ENCODE measurements at regions not wholly inside any gene's neighbourhood (a gene's known extent, or its start where the extent isn't known, plus 50 kb on each side); places are given as distances from the start of the nearest gene placed in this dataset.
"Not testable (repeated sequence)": the region's sequence is repeated elsewhere in the genome, so short reads cannot be mapped to it uniquely, and the experiment has no call there.

DNA sequence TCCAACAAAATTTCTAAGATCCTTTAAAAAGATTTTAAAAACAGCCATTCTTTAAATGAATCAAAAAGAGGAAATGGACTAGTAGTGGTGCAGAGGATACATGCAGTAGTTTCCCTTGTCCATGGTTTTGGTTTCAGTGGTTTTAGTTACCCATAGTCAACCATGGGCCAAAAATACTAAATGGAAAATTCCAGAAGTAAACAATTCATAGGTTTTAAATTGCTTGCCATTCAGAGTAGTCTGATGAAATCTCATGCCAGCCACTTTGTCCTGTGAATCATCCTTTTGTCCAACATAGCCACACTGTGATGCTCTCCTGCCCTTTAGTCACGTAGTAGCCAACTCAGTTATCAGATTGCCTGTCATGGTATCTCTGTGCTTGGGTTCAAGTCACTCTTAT, 286.1 kb downstream of the ANXA1 start:
- DNase-seq (ENCODE audit: low read depth) = peak; percentile 3
- TF ChIP-seq CTCF (conservative IDR thresholded peaks at IDR 0.05; ENCODE audit: control insufficient read depth, insufficient read depth, low read depth, low read length) = no peak

GRCh38 chr9:73439839-73440238, 288.2 kb downstream of the ANXA1 start:
- DNase-seq (ENCODE audit: low read depth); H3K4me3 ChIP-seq (ENCODE audit: control insufficient read depth, low read depth, low read length): not testable (repeated sequence)

More for the DNA sequence above, 286.1 kb downstream of the ANXA1 start:
- no peak overlapping the region for H3K4me3 ChIP-seq (ENCODE audit: control insufficient read depth, low read depth, low read length)

- H3K4me3 ChIP-seq (ENCODE audit: control insufficient read depth, low read depth, low read length) = no peak overlapping the region
- DNase-seq (ENCODE audit: low read depth) = no peak
- no peak for TF ChIP-seq CTCF (conservative IDR thresholded peaks at IDR 0.05; ENCODE audit: control insufficient read depth, insufficient read depth, low read depth, low read length)
These were observed 289.6 kb downstream of the ANXA1 start for GRCh38 chr9:73441223-73441622.

- TF ChIP-seq CTCF (conservative IDR thresholded peaks at IDR 0.05; ENCODE audit: control insufficient read depth, insufficient read depth, low read depth, low read length) = no peak
These were observed 290.5 kb downstream of the ANXA1 start for GRCh38 chr9:73441890-73442818.

GRCh38 chr9:73444821-73445220, 293.2 kb downstream of the ANXA1 start:
- no peak overlapping the region for H3K4me3 ChIP-seq (ENCODE audit: control insufficient read depth, low read depth, low read length)
- no peak for DNase-seq (ENCODE audit: low read depth)
- TF ChIP-seq CTCF (conservative IDR thresholded peaks at IDR 0.05; ENCODE audit: control insufficient read depth, insufficient read depth, low read depth, low read length) = no peak

More at GRCh38 chr9:73441890-73442818, 290.5 kb downstream of the ANXA1 start:
- no peak overlapping the region for H3K4me3 ChIP-seq (ENCODE audit: control insufficient read depth, low read depth, low read length)
- peak; percentile 32 for DNase-seq (ENCODE audit: low read depth)

- DNase-seq (ENCODE audit: low read depth); H3K4me3 ChIP-seq (ENCODE audit: control insufficient read depth, low read depth, low read length): not testable (repeated sequence)
These were observed 293.7 kb downstream of the ANXA1 start for GRCh38 chr9:73445384-73445783.

DNA sequence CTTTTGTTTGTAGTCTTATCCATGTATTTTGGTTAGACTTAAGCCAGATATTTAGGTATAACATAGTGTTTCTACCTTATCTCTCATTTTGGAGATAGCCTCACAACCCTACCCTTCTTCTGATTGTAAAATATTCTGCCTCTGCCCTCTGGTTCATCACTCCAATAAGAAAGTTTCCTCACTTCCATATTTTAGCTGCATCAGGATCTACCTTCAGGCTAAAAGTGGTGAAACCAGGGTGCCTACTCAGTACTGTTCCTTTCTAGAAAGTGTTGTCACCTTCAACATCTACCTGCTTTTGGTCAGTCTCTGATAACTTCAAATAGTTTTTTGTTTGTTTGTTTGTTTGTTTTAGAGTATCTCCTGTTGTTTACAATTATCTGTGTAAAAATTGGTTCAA, 294.6 kb downstream of the ANXA1 start:
- no peak overlapping the region for H3K4me3 ChIP-seq (ENCODE audit: control insufficient read depth, low read depth, low read length)
- no peak for TF ChIP-seq CTCF (conservative IDR thresholded peaks at IDR 0.05; ENCODE audit: control insufficient read depth, insufficient read depth, low read depth, low read length)
- DNase-seq (ENCODE audit: low read depth) = no peak
